Activated CD8-positive, alpha-beta memory T cell treated with anti-CD3 and anti-CD28 coated beads, Interleukin-2, amount 10 ng/mL, durations not matched to agents 7 days and 5 days (primary cell): ENCODE measurements at regions not wholly inside any gene's neighbourhood (a gene's known extent, or its start where the extent isn't known, plus 50 kb on each side); places are given as distances from the start of the nearest gene placed in this dataset.
A peak's percentile ranks its signal among the peaks of the same experiment; 100 is the strongest.
"Not testable (repeated sequence)": the region's sequence is repeated elsewhere in the genome, so short reads cannot be mapped to it uniquely, and the experiment has no call there.

Source experiments
- ATAC-seq: fragments of 150-1000 bp; cut with Tn5 transposase; one replicate; pipeline ENCODE4 v1.10.0; 2021; ENCODE audit warnings: moderate library complexity
- CTCF ChIA-PET: fragments of 350-600 bp; sonication (Branson Sonifier 250); formaldehyde crosslinking; loops from one replicate; lab custom pipeline; 2021; ENCODE audit warnings: antibody characterized with exemption; lab: Charles Lee
- DNase-seq: peaks from one replicate; pipeline ENCODE4 v3.0.0-alpha.2; 2020
- H3K27ac Mint-ChIP-seq: one replicate; pipeline ENCODE4 v1.8.0; 2021; ENCODE audit warnings: mild to moderate bottlenecking, mixed read lengths
- H3K27me3 Mint-ChIP-seq: one replicate; pipeline ENCODE4 v1.8.0; 2021; ENCODE audit warnings: mixed read lengths
- H3K36me3 Mint-ChIP-seq: one replicate; pipeline ENCODE4 v1.8.0; 2021; ENCODE audit warnings: mild to moderate bottlenecking, mixed read lengths
- H3K4me1 Mint-ChIP-seq: one replicate; pipeline ENCODE4 v1.8.0; 2021; ENCODE audit warnings: mixed read lengths
- H3K4me3 Mint-ChIP-seq: one replicate; pipeline ENCODE4 v1.8.0; 2021; ENCODE audit warnings: mild to moderate bottlenecking, moderate library complexity, mixed read lengths
- H3K9me3 Mint-ChIP-seq: one replicate; pipeline ENCODE4 v1.8.0; 2022; ENCODE audit warnings: low read depth, mixed read lengths

DNA sequence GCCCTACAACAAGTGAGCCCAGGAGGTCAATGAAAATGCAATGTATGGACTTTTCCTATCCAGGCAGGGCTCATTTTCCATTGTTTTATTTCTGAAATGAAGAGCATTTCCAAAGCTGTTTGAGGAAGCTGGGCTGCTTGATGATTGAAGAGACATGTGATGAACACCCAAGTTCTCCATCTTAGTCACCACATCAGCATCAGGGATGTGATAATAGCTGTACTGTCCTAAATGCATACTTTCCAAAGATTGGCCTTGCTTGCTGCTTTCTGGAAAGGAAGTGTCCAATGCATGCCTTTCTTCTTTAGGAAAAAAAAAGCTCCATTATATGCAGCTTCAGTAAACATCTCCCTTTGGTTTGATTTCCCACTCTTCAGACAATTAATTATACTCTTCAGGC, 425.9 kb upstream of the RUNX1 start:
- DNase-seq = no peak
- no peak overlapping the region for H3K27ac Mint-ChIP-seq
- peaks cover 15% of the 10 kb centered on the region for H3K4me1 Mint-ChIP-seq
- CTCF ChIA-PET = interaction anchor here (1.6 kb wide), 1 partner anchor 425 kb away, joined by 3 read pairs; no protein-coding TSS in a partner anchor
- no peak for ATAC-seq
- H3K36me3 Mint-ChIP-seq = peaks cover 4% of the 10 kb centered on the region
- H3K9me3 Mint-ChIP-seq = no peaks in the 10 kb centered on the region
- no peak overlapping the region for H3K4me3 Mint-ChIP-seq
- H3K27me3 Mint-ChIP-seq = peaks cover 42% of the 10 kb centered on the region

- Mint-ChIP-seq H3K27me3 (peaks cover 33% of the 10 kb centered on the region), H3K27ac (no peak overlapping the region), H3K9me3 (no peaks in the 10 kb centered on the region), H3K36me3 (no peaks in the 10 kb centered on the region), H3K4me3 (no peak overlapping the region), H3K4me1 (peaks cover 15% of the 10 kb centered on the region)
- CTCF ChIA-PET = no interaction called here
- DNase-seq (no peak), ATAC-seq (no peak)
These were observed 424.4 kb upstream of the RUNX1 start for GRCh38 chr21:35473496-35473895.

- Mint-ChIP-seq H3K27ac (no peak overlapping the region), H3K4me3 (no peak overlapping the region), H3K36me3 (no peaks in the 10 kb centered on the region), H3K27me3 (peaks cover 18% of the 10 kb centered on the region), H3K4me1 (peaks cover 2% of the 10 kb centered on the region), H3K9me3 (peaks cover 3% of the 10 kb centered on the region)
- ATAC-seq (no peak), DNase-seq (no peak)
- CTCF ChIA-PET = no interaction called here
These were observed 421.4 kb upstream of the RUNX1 start for GRCh38 chr21:35470522-35470921.

DNA sequence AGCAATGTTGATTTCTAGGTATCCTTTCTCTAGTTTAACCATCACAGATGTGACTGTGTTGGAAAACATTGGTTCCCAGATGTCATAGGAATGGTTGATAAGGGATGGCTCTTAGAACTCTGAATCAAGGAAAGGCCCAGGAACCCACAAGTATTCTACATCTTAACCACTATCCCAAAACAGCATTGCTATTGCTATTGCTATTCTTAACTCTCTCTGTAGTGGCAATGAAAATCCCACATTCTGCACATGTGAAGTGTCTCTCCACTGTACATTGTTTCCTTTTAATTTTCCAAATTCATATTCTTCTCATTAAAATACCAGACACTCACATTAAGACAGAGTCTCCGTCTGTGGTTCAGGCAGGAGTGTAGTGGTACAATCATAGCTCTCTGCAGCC, 420.4 kb upstream of the RUNX1 start:
- H3K27me3 Mint-ChIP-seq = peaks cover 15% of the 10 kb centered on the region
- no peaks in the 10 kb centered on the region for H3K4me1 Mint-ChIP-seq
- H3K4me3 Mint-ChIP-seq = no peak overlapping the region
- H3K27ac Mint-ChIP-seq = no peak overlapping the region
- no peak for ATAC-seq
- CTCF ChIA-PET = no interaction called here
- no peak for DNase-seq
- H3K36me3 Mint-ChIP-seq = no peaks in the 10 kb centered on the region
- peaks cover 3% of the 10 kb centered on the region for H3K9me3 Mint-ChIP-seq

DNA sequence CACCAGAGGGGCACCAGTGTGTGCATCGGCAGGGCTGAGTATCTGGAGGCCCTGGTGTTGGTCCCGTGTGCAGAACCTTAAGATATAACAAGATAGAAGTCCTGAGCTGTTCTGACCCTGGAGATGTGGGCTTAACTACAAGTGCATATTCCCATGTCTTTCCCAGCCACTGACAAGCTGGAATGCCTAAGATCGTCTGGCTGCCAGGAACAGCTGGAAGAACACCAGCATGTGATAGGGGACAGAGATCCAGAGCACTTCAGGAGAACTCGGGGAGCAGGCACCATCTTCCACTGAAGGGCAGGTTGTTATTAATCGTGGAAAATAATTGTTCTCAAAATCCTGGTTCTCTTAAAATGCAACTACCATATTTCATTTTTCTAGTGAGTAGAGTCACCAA, 419.9 kb upstream of the RUNX1 start:
- Mint-ChIP-seq H3K4me1 (no peaks in the 10 kb centered on the region), H3K4me3 (no peak overlapping the region), H3K27me3 (peaks cover 15% of the 10 kb centered on the region), H3K27ac (no peak overlapping the region), H3K9me3 (peaks cover 3% of the 10 kb centered on the region), H3K36me3 (no peaks in the 10 kb centered on the region)
- CTCF ChIA-PET = no interaction called here
- DNase-seq (no peak), ATAC-seq (no peak)

- peaks cover 3% of the 10 kb centered on the region for H3K9me3 Mint-ChIP-seq
- no peak overlapping the region for H3K27ac Mint-ChIP-seq
- DNase-seq (no peak), ATAC-seq (no peak)
- CTCF ChIA-PET = no interaction called here
- H3K27me3 Mint-ChIP-seq = peaks cover 8% of the 10 kb centered on the region
- no peaks in the 10 kb centered on the region for H3K4me1 Mint-ChIP-seq
- no peak overlapping the region for H3K4me3 Mint-ChIP-seq
- no peaks in the 10 kb centered on the region for H3K36me3 Mint-ChIP-seq
These were observed 418.5 kb upstream of the RUNX1 start for GRCh38 chr21:35467566-35467965.

GRCh38 chr21:35466681-35467080, 417.6 kb upstream of the RUNX1 start:
- H3K9me3 Mint-ChIP-seq, ATAC-seq, H3K4me1 Mint-ChIP-seq, H3K36me3 Mint-ChIP-seq, H3K27ac Mint-ChIP-seq, H3K27me3 Mint-ChIP-seq, DNase-seq, H3K4me3 Mint-ChIP-seq, CTCF ChIA-PET: not testable (repeated sequence)

GRCh38 chr21:35465741-35466140, 416.6 kb upstream of the RUNX1 start:
- Mint-ChIP-seq H3K27me3 (peaks cover 6% of the 10 kb centered on the region), H3K36me3 (no peaks in the 10 kb centered on the region), H3K9me3 (peaks cover 3% of the 10 kb centered on the region), H3K4me1 (no peaks in the 10 kb centered on the region), H3K4me3 (no peak overlapping the region), H3K27ac (no peak overlapping the region)
- CTCF ChIA-PET = no interaction called here
- ATAC-seq (no peak), DNase-seq (no peak)

GRCh38 chr21:35461700-35462099, 412.6 kb upstream of the RUNX1 start:
- peaks cover 4% of the 10 kb centered on the region for H3K4me1 Mint-ChIP-seq
- ATAC-seq (no peak), DNase-seq (no peak)
- no peaks in the 10 kb centered on the region for H3K36me3 Mint-ChIP-seq
- peaks cover 8% of the 10 kb centered on the region for H3K27me3 Mint-ChIP-seq
- no peak overlapping the region for H3K4me3 Mint-ChIP-seq
- CTCF ChIA-PET = no interaction called here
- no peaks in the 10 kb centered on the region for H3K9me3 Mint-ChIP-seq
- no peak overlapping the region for H3K27ac Mint-ChIP-seq

- Mint-ChIP-seq H3K36me3 (no peaks in the 10 kb centered on the region), H3K27me3 (peaks cover 8% of the 10 kb centered on the region)
These were observed 411.3 kb upstream of the RUNX1 start for GRCh38 chr21:35460441-35460840.

DNA sequence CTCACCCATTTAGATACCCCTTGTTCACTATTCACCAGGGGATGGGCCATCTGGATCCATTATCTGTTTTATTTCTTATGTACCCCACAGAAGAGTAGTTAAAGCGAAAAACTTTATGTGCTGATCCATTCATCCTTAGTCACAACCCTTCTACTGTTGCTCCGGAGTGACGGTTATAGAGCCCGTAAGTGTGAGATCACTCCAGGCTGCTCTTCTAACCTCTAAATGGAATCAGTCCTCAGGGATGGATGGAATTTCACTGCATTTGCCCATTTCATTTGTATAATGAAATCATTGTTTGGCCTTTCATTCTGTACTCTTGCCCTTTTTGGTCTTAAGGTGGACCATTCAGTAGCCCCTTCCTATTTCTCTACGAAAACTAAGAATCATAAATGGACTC, 409.3 kb upstream of the RUNX1 start:
- CTCF ChIA-PET = no interaction called here
- Mint-ChIP-seq H3K27ac (no peak overlapping the region), H3K4me1 (peaks cover 4% of the 10 kb centered on the region), H3K4me3 (no peak overlapping the region), H3K36me3 (no peaks in the 10 kb centered on the region), H3K9me3 (no peaks in the 10 kb centered on the region), H3K27me3 (peaks cover 5% of the 10 kb centered on the region)
- ATAC-seq (no peak), DNase-seq (no peak)

More at GRCh38 chr21:35460441-35460840, 411.3 kb upstream of the RUNX1 start:
- Mint-ChIP-seq H3K27ac (no peak overlapping the region), H3K4me3 (no peak overlapping the region), H3K9me3 (no peaks in the 10 kb centered on the region), H3K4me1 (peaks cover 4% of the 10 kb centered on the region)
- CTCF ChIA-PET = interaction anchor here (0.7 kb wide), 1 partner anchor 1302 kb away, joined by 4 read pairs; no protein-coding TSS in a partner anchor
- no peak for ATAC-seq
- DNase-seq = no peak

- CTCF ChIA-PET = interaction anchor here (0.8 kb wide), 1 partner anchor 569 kb away, joined by 3 read pairs; no protein-coding TSS in a partner anchor
These were observed 408.1 kb upstream of the RUNX1 start for GRCh38 chr21:35457097-35457804.

GRCh38 chr21:35451276-35451675, 402.2 kb upstream of the RUNX1 start:
- DNase-seq (no peak), ATAC-seq (no peak)
- Mint-ChIP-seq H3K36me3 (peaks cover 9% of the 10 kb centered on the region), H3K27me3 (peaks cover 2% of the 10 kb centered on the region), H3K9me3 (peaks cover 11% of the 10 kb centered on the region), H3K4me3 (no peak overlapping the region), H3K4me1 (no peaks in the 10 kb centered on the region), H3K27ac (no peak overlapping the region)
- CTCF ChIA-PET = no interaction called here

More at GRCh38 chr21:35457097-35457804, 408.1 kb upstream of the RUNX1 start:
- ATAC-seq (no peak), DNase-seq (peak; percentile 53)
- Mint-ChIP-seq H3K27me3 (peaks cover 7% of the 10 kb centered on the region), H3K36me3 (no peaks in the 10 kb centered on the region), H3K27ac (no peak overlapping the region), H3K9me3 (peaks cover under 1% of the 10 kb centered on the region), H3K4me3 (no peak overlapping the region), H3K4me1 (peaks cover 4% of the 10 kb centered on the region)

GRCh38 chr21:35450830-35451229, 401.7 kb upstream of the RUNX1 start:
- ATAC-seq (no peak), DNase-seq (no peak)
- Mint-ChIP-seq H3K27ac (no peak overlapping the region), H3K9me3 (peaks cover 11% of the 10 kb centered on the region), H3K36me3 (peaks cover 9% of the 10 kb centered on the region), H3K27me3 (peaks cover 2% of the 10 kb centered on the region), H3K4me3 (no peak overlapping the region), H3K4me1 (no peaks in the 10 kb centered on the region)
- CTCF ChIA-PET = no interaction called here
